B cell (primary cell): ENCODE measurements at regions not wholly inside any gene's neighbourhood (a gene's known extent, or its start where the extent isn't known, plus 50 kb on each side); places are given as distances from the start of the nearest gene placed in this dataset.

Experiments
- ATAC-seq: fragments of 200-7000 bp; cut with Tn5 transposase; one replicate; pipeline ENCODE4 v1.10.0; 2021; ENCODE audit warnings: low read depth, mild to moderate bottlenecking, moderate number of reproducible peaks, moderate library complexity
- CTCF ChIA-PET: fragments of 350-600 bp; sonication (Branson Sonifier 250); formaldehyde crosslinking; loops from one replicate; lab custom pipeline; 2021; ENCODE audit warnings: antibody characterized with exemption, inconsistent platforms; lab: Charles Lee
- POLR2A ChIA-PET: fragments of 350-600 bp; sonication (Branson Sonifier 250); formaldehyde crosslinking; loops from one replicate; lab custom pipeline; 2021; ENCODE audit warnings: antibody characterized with exemption; lab: Charles Lee
- DNase-seq: peaks from one replicate; pipeline ENCODE4 v3.0.0; 2013
- H2AFZ ChIP-seq: 2 replicates; pipeline ENCODE4 v1.6.1; 2012; ENCODE audit warnings: mild to moderate bottlenecking, low read depth, low read length; ENCODE audit not compliant: insufficient read depth, poor library complexity, severe bottlenecking
- H3K27ac ChIP-seq, 2 donors: 1 replicate in 1 of 2; 2 replicates in 1 of 2; pipeline ENCODE4 v1.5.1; 2012 to 2013; ENCODE audit warnings: low read length in 2 of 2, mild to moderate bottlenecking in 2 of 2, moderate library complexity in 1 of 2
- H3K27me3 ChIP-seq, 4 experiments: fragments of 200-600 bp in 1 of 4; sonication (generic) in 1 of 4; replicated peaks in 1 of 4; 1 replicate in 2 of 4; 2 replicates in 2 of 4; pipeline versions ENCODE4 v1.6.1 to v1.7.0; 2013 to 2016; ENCODE audit warnings: low read length in 3 of 4, mild to moderate bottlenecking in 2 of 4, mixed read lengths in 1 of 4, moderate library complexity in 1 of 4; ENCODE audit not compliant: insufficient read depth in 4 of 4, control insufficient read depth in 3 of 4; ENCODE audit errors: control extremely low read depth in 1 of 4
- H3K36me3 ChIP-seq, 2 experiments: replicated peaks in 1 of 2; 1 replicate in 1 of 2; 2 replicates in 1 of 2; pipeline versions ENCODE4 v1.6.1 to v1.7.1; 2013; ENCODE audit warnings: low read length in 1 of 2; ENCODE audit not compliant: insufficient read depth in 2 of 2, control insufficient read depth in 1 of 2; ENCODE audit errors: control extremely low read depth in 1 of 2, extremely low read depth in 1 of 2
- H3K4me1 ChIP-seq, 2 donors: fragments of 200-600 bp in 1 of 2; sonication (generic) in 1 of 2; 1 replicate in 1 of 2; 2 replicates in 1 of 2; pipeline versions ENCODE4 v1.5.1 to v1.6.1; 2013 to 2017; ENCODE audit warnings: low read length in 2 of 2; ENCODE audit not compliant: control insufficient read depth in 2 of 2, insufficient read depth in 2 of 2
- H3K4me2 ChIP-seq: replicated peaks from 2 replicates; pipeline ENCODE3; 2012; ENCODE audit warnings: mild to moderate bottlenecking, low read depth, low read length; ENCODE audit not compliant: poor library complexity, severe bottlenecking
- H3K4me3 ChIP-seq, 5 experiments: fragments of 200-600 bp in 1 of 5; sonication (generic) in 1 of 5; 1 replicate in 3 of 5; 2 replicates in 2 of 5; pipeline versions ENCODE4 v1.5.1 to v1.7.0; 2011 to 2016; ENCODE audit warnings: low read length in 4 of 5, mild to moderate bottlenecking in 4 of 5, low read depth in 2 of 5, control low read depth in 1 of 5, moderate library complexity in 1 of 5; ENCODE audit not compliant: insufficient read depth in 1 of 5; ENCODE audit errors: control extremely low read depth in 1 of 5, extremely low read depth in 1 of 5
- H3K79me2 ChIP-seq: fragments of 200-600 bp; sonication (generic); one replicate; pipeline ENCODE4 v1.6.0; 2016; ENCODE audit warnings: low read length; ENCODE audit not compliant: control insufficient read depth, insufficient read depth
- H3K9ac ChIP-seq: fragments of 200-600 bp; sonication (generic); 2 replicates; pipeline ENCODE4 v1.6.1; 2017; ENCODE audit warnings: mild to moderate bottlenecking, low read length, moderate library complexity
- H3K9me3 ChIP-seq, 3 donors: one replicate each; pipeline versions ENCODE4 v1.6.1 to v1.7.1; 2013; ENCODE audit warnings: low read length in 2 of 3; ENCODE audit not compliant: control insufficient read depth in 2 of 3, insufficient read depth in 1 of 3; ENCODE audit errors: control extremely low read depth in 1 of 3
- H4K20me1 ChIP-seq: 2 replicates; pipeline ENCODE4 v1.6.0; 2012; ENCODE audit warnings: mild to moderate bottlenecking, low read length; ENCODE audit not compliant: insufficient read depth, control insufficient read depth, poor library complexity, severe bottlenecking
- H3K27ac Mint-ChIP-seq: one replicate; pipeline ENCODE4 v1.8.0; 2021; ENCODE audit warnings: mixed read lengths
- H3K27me3 Mint-ChIP-seq: one replicate; pipeline ENCODE4 v1.8.0; 2021; ENCODE audit warnings: mixed read lengths
- H3K4me1 Mint-ChIP-seq: one replicate; pipeline ENCODE4 v1.8.0; 2021; ENCODE audit warnings: mixed read lengths
- H3K4me3 Mint-ChIP-seq: one replicate; pipeline ENCODE4 v1.8.0; 2021; ENCODE audit warnings: mixed read lengths
- H3K9me3 Mint-ChIP-seq: one replicate; pipeline ENCODE4 v1.8.0; 2022; ENCODE audit warnings: mixed read lengths; ENCODE audit not compliant: insufficient read depth
- CTCF ChIP-seq: fragments of 200-600 bp; IDR thresholded peaks from one replicate; pipeline ENCODE4 v1.8.0; 2022; ENCODE audit warnings: antibody characterized with exemption, mild to moderate bottlenecking
- EZH2 ChIP-seq: IDR thresholded peaks from 2 replicates; pipeline ENCODE4 v1.6.1; 2012; ENCODE audit warnings: borderline replicate concordance, low read depth, mild to moderate bottlenecking, moderate library complexity, low read length; ENCODE audit not compliant: insufficient read depth, poor library complexity, severe bottlenecking
- WGBS: methylation state at CpG from one replicate; pipeline ENCODE4 v1.1.5; 2013; ENCODE audit warnings: missing lambda C conversion rate; ENCODE audit not compliant: insufficient coverage; 5-methylcytosine and 5-hydroxymethylcytosine counted together
- intact Hi-C: fragments of 100-400 bp; cut with micrococcal nuclease; formaldehyde crosslinking; loops from one replicate; pipeline ENCODE4 v1.10.0; 2022

GRCh38 chr9:99433555-99433954, 211.5 kb downstream of the SEC61B start:
- H3K4me3 Mint-ChIP-seq, result no peak overlapping the region
- no peaks in the 10 kb centered on the region for H3K36me3 ChIP-seq
- no peaks in the 10 kb centered on the region for H3K79me2 ChIP-seq
- DNase-seq (peak; percentile 14), ATAC-seq (peak; percentile 99)
- no peaks in the 10 kb centered on the region for H3K9me3 ChIP-seq
- peak overlapping the region; percentile 13 for H2AFZ ChIP-seq
- H3K27me3 ChIP-seq, result no peaks in the 10 kb centered on the region
- peaks cover 0 to 3% of the 10 kb centered on the region in 2 donors for H3K4me1 ChIP-seq
- no peak for TF ChIP-seq CTCF
- H3K9me3 Mint-ChIP-seq, result no peaks in the 10 kb centered on the region
- no peak overlapping the region for H3K4me2 ChIP-seq
- no peaks in the 10 kb centered on the region for H3K27me3 Mint-ChIP-seq
- ChIA-PET CTCF (interaction anchor here (1.2 kb wide), 1 partner anchor 202 kb away, joined by 3 read pairs; no protein-coding TSS in a partner anchor), POLR2A (no interaction called here)
- no peak overlapping the region for H3K4me3 ChIP-seq
- H3K27ac ChIP-seq, result no peak overlapping the region
- peak overlapping the region; percentile 64 for H3K27ac Mint-ChIP-seq
- no peak overlapping the region for H3K9ac ChIP-seq
- intact Hi-C loops, result no loop called here
- H3K4me1 Mint-ChIP-seq, result peaks cover 11% of the 10 kb centered on the region
- no peaks in the 10 kb centered on the region for H4K20me1 ChIP-seq
- 44% methylated on average over 2 of the region's 3 CpGs for WGBS

GRCh38 chr9:99436616-99437015, 214.5 kb downstream of the SEC61B start:
- CTCF ChIA-PET, result no interaction called here
- no peak for TF ChIP-seq CTCF
- no peak for TF ChIP-seq EZH2
- no peak overlapping the region for H3K4me2 ChIP-seq
- no CpG with 5 or more reads among the region's 5 CpGs for WGBS
- Mint-ChIP-seq H3K4me3 (no peak overlapping the region), H3K27me3 (peaks cover 5% of the 10 kb centered on the region), H3K4me1 (peaks cover 11% of the 10 kb centered on the region), H3K9me3 (no peaks in the 10 kb centered on the region), H3K27ac (no peak overlapping the region)
- no peak overlapping the region for H3K27ac ChIP-seq
- ATAC-seq (no peak), DNase-seq (no peak)
- H2AFZ ChIP-seq, result no peak overlapping the region
- no peaks in the 10 kb centered on the region for H3K79me2 ChIP-seq
- POLR2A ChIA-PET, result interaction anchor here (0.6 kb wide), 1 partner anchor 165 kb away, joined by 8 read pairs; no protein-coding TSS in a partner anchor
- H3K27me3 ChIP-seq, result no peaks in the 10 kb centered on the region
- no peak overlapping the region for H3K4me3 ChIP-seq
- H3K4me1 ChIP-seq, result peaks cover 0 to 3% of the 10 kb centered on the region in 2 donors
- H3K9ac ChIP-seq, result no peak overlapping the region
- H4K20me1 ChIP-seq, result no peaks in the 10 kb centered on the region
- H3K9me3 ChIP-seq, result no peaks in the 10 kb centered on the region
- intact Hi-C loops, result no loop called here
- no peaks in the 10 kb centered on the region for H3K36me3 ChIP-seq
